ENCODE measurements at regions not wholly inside any gene's neighbourhood (a gene's known extent, or its start where the extent isn't known, plus 50 kb on each side); places are given as distances from the start of the nearest gene placed in this dataset.

DNA sequence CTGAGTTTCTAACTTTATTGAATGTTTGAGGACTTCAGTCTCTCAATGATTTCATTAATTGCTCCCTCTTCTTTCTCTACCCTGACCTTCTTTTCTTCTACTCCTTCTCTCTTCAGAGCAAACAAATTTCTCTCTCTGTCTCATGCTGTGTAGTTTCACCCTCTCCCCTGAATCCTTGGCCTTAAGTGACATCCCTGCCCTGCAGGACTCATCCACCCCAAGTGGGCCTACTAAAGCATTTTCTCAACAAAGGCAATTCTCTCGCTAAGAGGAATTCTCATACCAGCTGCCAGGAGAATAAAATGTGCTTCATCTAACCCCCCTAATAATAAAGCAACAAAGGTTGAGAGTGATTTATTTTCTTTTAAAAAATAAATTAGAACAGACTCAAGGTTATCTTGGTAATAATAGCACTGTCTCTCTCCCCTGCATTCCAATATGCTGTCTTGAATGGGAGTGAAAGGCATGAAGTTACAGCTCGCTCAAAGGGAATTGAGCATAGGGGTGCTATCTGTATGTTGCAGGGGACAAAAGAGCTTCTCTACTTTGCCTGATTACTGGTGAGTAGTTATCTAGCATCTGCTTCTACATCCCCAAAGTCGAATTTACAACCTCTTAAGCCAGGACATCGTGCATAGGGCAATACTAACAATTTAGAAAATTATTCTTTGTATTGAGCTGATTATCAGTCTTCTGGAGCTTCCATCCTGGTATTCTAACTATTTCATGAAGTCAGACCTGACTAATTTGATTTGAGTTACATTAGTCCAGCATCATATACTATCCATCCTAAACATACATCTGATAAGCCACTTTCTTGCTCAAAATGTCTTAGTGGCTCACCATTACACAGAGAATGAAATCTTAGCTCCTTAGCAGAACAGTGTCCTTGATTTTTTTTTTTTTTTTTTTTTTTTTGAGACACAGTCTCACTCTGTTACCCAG is 76.9 kb upstream of the DNAJC19 start:
- H3K27me3 ChIP-seq (ENCODE audit: control insufficient read depth, insufficient read depth, low read length), result no peaks in the 10 kb centered on the region
- DNase-seq (ENCODE audit: low read depth), result no peak
- no peaks in the 10 kb centered on the region for H3K36me3 ChIP-seq (ENCODE audit: control insufficient read depth, insufficient read depth, low read length)
- TF ChIP-seq, protein P1, sequence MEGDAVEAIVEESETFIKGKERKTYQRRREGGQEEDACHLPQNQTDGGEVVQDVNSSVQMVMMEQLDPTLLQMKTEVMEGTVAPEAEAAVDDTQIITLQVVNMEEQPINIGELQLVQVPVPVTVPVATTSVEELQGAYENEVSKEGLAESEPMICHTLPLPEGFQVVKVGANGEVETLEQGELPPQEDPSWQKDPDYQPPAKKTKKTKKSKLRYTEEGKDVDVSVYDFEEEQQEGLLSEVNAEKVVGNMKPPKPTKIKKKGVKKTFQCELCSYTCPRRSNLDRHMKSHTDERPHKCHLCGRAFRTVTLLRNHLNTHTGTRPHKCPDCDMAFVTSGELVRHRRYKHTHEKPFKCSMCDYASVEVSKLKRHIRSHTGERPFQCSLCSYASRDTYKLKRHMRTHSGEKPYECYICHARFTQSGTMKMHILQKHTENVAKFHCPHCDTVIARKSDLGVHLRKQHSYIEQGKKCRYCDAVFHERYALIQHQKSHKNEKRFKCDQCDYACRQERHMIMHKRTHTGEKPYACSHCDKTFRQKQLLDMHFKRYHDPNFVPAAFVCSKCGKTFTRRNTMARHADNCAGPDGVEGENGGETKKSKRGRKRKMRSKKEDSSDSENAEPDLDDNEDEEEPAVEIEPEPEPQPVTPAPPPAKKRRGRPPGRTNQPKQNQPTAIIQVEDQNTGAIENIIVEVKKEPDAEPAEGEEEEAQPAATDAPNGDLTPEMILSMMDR (IDR thresholded peaks at IDR 0.05; ENCODE audit: insufficient read depth, low read length, poor library complexity, severe bottlenecking), result no peak
- no peak overlapping the region for H3K4me3 ChIP-seq (ENCODE audit: low read depth, low read length)

DNA sequence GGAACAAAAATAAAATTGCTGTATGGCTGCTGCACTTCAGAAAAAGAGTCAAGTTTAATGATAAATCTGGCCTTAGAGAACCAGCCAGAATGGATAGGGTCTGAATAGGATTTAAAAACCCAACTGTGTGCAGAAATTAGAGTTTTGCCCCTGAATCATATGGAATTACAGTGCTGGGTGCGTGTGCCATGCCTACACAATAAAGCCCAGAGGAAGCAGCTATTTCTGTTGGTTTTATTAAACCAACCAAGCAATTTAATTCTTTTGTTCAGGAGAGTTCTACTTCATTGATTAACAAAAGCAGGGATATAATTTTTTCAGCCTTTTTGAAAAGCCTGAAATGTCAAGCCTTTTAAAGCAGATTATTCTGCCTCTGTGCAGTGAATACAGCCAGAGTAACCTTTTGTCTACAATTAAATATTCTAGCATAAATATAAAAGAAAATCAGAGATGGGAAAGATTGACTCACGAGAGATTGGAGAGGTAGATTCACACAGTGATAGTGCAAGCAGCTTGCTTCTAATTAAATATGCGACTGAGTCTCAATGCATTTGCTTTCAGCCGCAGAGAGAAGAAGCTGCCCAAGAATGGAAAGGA is 66.7 kb upstream of the DNAJC19 start:
- DNase-seq (ENCODE audit: low read depth), result no peak
- TF ChIP-seq, protein P1 (IDR thresholded peaks at IDR 0.05; ENCODE audit: insufficient read depth, low read length, poor library complexity, severe bottlenecking), result no peak
- Histone ChIP-seq H3K27me3 (ENCODE audit: control insufficient read depth, insufficient read depth, low read length) (no peaks in the 10 kb centered on the region), H3K36me3 (ENCODE audit: control insufficient read depth, insufficient read depth, low read length) (no peaks in the 10 kb centered on the region), H3K4me3 (ENCODE audit: low read depth, low read length) (no peak overlapping the region)

DNA sequence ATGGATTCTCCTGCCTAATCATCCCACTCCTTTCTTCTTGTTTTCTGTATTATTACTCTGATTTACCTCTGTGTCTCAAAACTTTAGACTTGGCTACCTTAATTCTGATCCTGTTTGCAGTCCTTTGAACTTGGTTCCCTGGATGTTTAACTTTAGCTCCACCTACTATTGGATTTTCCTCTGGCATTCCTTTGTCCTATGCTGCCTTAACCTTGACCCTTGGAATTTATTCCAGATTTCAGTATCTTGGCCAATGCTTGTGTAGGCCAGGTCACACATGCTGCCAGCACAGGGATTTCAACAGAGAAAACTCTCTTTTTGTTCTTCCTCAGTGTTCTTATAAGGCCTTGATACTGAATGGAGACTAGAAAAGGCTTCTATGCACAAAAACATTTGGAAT is 65.0 kb upstream of the DNAJC19 start:
- DNase-seq (ENCODE audit: low read depth), result no peak

DNA sequence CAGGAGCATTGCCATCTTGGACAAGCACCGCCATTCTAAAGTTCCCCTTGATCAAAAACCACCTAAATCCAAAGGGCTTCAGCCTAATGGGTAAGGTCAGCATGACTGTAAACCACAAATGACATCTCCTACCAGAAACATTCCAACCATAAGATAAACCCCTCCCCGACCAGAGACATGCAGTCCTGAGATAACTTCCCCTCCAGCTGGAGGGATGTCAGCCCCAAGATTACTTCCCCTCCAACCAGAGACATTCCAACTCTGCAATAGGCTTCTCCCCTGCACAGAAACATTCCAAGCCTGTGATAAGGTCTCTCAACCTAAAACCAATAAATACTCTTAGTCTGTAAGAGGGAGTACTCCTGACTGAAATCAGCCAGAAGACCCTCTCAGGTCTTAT is 62.7 kb upstream of the DNAJC19 start:
- TF ChIP-seq, protein P1 (IDR thresholded peaks at IDR 0.05; ENCODE audit: insufficient read depth, low read length, poor library complexity, severe bottlenecking), result no peak
- DNase-seq (ENCODE audit: low read depth), result no peak
- Histone ChIP-seq H3K36me3 (ENCODE audit: control insufficient read depth, insufficient read depth, low read length) (no peaks in the 10 kb centered on the region), H3K4me3 (ENCODE audit: low read depth, low read length) (no peak overlapping the region), H3K27me3 (ENCODE audit: control insufficient read depth, insufficient read depth, low read length) (no peaks in the 10 kb centered on the region)

More for the DNA sequence above, 65.0 kb upstream of the DNAJC19 start:
- Histone ChIP-seq H3K36me3 (ENCODE audit: control insufficient read depth, insufficient read depth, low read length) (no peaks in the 10 kb centered on the region), H3K4me3 (ENCODE audit: low read depth, low read length) (no peak overlapping the region), H3K27me3 (ENCODE audit: control insufficient read depth, insufficient read depth, low read length) (no peaks in the 10 kb centered on the region)
- TF ChIP-seq, protein P1 (IDR thresholded peaks at IDR 0.05; ENCODE audit: insufficient read depth, low read length, poor library complexity, severe bottlenecking), result no peak

DNA sequence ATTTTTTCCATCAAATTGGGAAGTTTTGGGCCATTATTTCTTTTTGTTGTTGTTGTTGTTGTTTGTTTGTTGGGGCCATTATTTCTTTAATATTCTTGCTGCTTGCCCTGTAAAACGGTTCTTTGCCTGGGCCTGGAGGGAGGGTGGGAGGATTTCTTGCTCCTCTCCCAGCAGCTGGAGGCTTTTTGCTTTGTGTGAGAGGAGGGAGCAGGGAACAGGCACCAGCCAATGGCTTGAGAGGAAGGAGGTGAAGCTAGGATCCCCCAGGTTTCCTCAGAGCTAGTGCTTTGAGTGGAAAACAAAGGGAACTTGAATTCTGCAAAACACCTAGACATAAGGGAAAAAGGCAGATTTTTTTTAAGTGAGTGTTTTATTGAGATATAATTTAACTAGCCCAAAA is 61.2 kb upstream of the DNAJC19 start:
- no peak for DNase-seq (ENCODE audit: low read depth)
- TF ChIP-seq, protein P1 (IDR thresholded peaks at IDR 0.05; ENCODE audit: insufficient read depth, low read length, poor library complexity, severe bottlenecking), result no peak
- no peak overlapping the region for H3K4me3 ChIP-seq (ENCODE audit: low read depth, low read length)
- no peaks in the 10 kb centered on the region for H3K27me3 ChIP-seq (ENCODE audit: control insufficient read depth, insufficient read depth, low read length)
- H3K36me3 ChIP-seq (ENCODE audit: control insufficient read depth, insufficient read depth, low read length), result no peaks in the 10 kb centered on the region

Data from kidney epithelial cell (primary cell).